K562 (cell line): ENCODE measurements at regions not wholly inside any gene's neighbourhood (a gene's known extent, or its start where the extent isn't known, plus 50 kb on each side); places are given as distances from the start of the nearest gene placed in this dataset.

Experiments
- ATAC-seq: fragments of 200-7000 bp; cut with Tn5 transposase; 3 replicates; pipeline ENCODE4 v1.9.1; 2020; ENCODE audit warnings: moderate library complexity
- BruUV-seq: library from RNA; stranded (reverse); fragments of 400-500 nt; replicated peaks from 2 replicates; lab custom pipeline; 2021; lab: Mats Ljungman, UMichigan
- CTCF ChIA-PET: fragments of 300-600 bp; formaldehyde crosslinking; extraction: SDS; loops from one replicate; lab custom pipeline; 2021; ENCODE audit warnings: low intra/inter-chr PET ratio; lab: Yijun Ruan, JAX
- POLR2A ChIA-PET: fragments of 300-600, 350-650 bp; sonication (Branson Sonifier 250); formaldehyde crosslinking; extraction: SDS; loops from one replicate; lab custom pipeline; 2021; ENCODE audit warnings: antibody characterized with exemption, inconsistent platforms; lab: Yijun Ruan, JAX
- DNase-seq, 4 experiments: peaks; one replicate each; pipeline versions ENCODE4 v3.0.0 to v3.0.0-alpha.2; 2011 to 2018; ENCODE audit warnings: low spot score in 3 of 4, mixed read lengths in 3 of 4; ENCODE audit errors: extremely low read depth in 1 of 4
- FAIRE-seq: peaks from 2 replicates; lab custom pipeline; 2011; peaks lifted over from hg19 to GRCh38; lab: Jason Lieb, UNC
- H2AFZ ChIP-seq: 2 replicates; pipeline ENCODE4 v1.6.0; 2011; ENCODE audit warnings: low read depth, low read length, control low read depth, inconsistent platforms
- H3K27ac ChIP-seq: fragments of 200-600 bp; 3 replicates; pipeline ENCODE4 v1.8.0; 2011; ENCODE audit warnings: low read depth, mild to moderate bottlenecking, control low read depth, inconsistent platforms, low read length, moderate library complexity, mixed read lengths; ENCODE audit errors: extremely low read depth
- H3K27me3 ChIP-seq, 2 experiments: fragments of 300-600 bp in 1 of 2; 2 replicates in 1 of 2; 3 replicates in 1 of 2; pipeline versions ENCODE4 v1.6.0 to v1.8.0; 2011; ENCODE audit warnings: inconsistent platforms in 2 of 2, low read length in 2 of 2, mild to moderate bottlenecking in 1 of 2, mixed read lengths in 1 of 2, moderate library complexity in 1 of 2; ENCODE audit not compliant: control insufficient read depth in 2 of 2, insufficient read depth in 2 of 2
- H3K36me3 ChIP-seq: fragments of 300-600 bp; 3 replicates; pipeline ENCODE4 v1.8.0; 2011; ENCODE audit warnings: mild to moderate bottlenecking, low read length, inconsistent platforms; ENCODE audit not compliant: control insufficient read depth, insufficient read depth
- H3K4me1 ChIP-seq, 2 experiments: fragments of 200-600 bp in 1 of 2; replicated peaks in 1 of 2; 2 replicates in 1 of 2; 3 replicates in 1 of 2; pipeline versions ENCODE4 v1.5.1 to v1.8.0; 2011; ENCODE audit warnings: inconsistent platforms in 2 of 2, low read length in 2 of 2, mild to moderate bottlenecking in 1 of 2, mixed read lengths in 1 of 2, moderate library complexity in 1 of 2; ENCODE audit not compliant: control insufficient read depth in 2 of 2, insufficient read depth in 2 of 2
- H3K4me2 ChIP-seq: 2 replicates; pipeline ENCODE4 v1.6.1; 2011; ENCODE audit warnings: low read length, control low read depth, inconsistent platforms, mixed read lengths; ENCODE audit not compliant: insufficient read depth
- H3K4me3 ChIP-seq: fragments of 200-600 bp; sonication (generic), shearing (Covaris generic); 2 replicates; pipeline ENCODE4 v1.5.1; 2016; ENCODE audit warnings: control low read depth, inconsistent platforms
- H3K79me2 ChIP-seq: fragments of 200-600 bp; 3 replicates; pipeline ENCODE4 v1.8.0; 2011; ENCODE audit warnings: low read length, inconsistent platforms; ENCODE audit not compliant: control insufficient read depth, insufficient read depth
- H3K9ac ChIP-seq, 2 experiments: 2 replicates each; pipeline versions ENCODE4 v1.6.0 to v1.6.1; 2011; ENCODE audit warnings: low read depth in 2 of 2, low read length in 2 of 2, control low read depth in 1 of 2, inconsistent platforms in 1 of 2, mild to moderate bottlenecking in 1 of 2, mixed read lengths in 1 of 2; ENCODE audit not compliant: insufficient read depth in 1 of 2
- H3K9me1 ChIP-seq: one replicate; pipeline ENCODE4 v1.6.0; 2011; ENCODE audit warnings: inconsistent platforms, mild to moderate bottlenecking, low read length, moderate library complexity; ENCODE audit not compliant: control insufficient read depth, insufficient read depth
- H3K9me3 ChIP-seq: replicated peaks from 2 replicates; pipeline ENCODE4 v1.5.1; 2011; ENCODE audit warnings: low read depth, low read length, inconsistent platforms; ENCODE audit not compliant: control insufficient read depth, insufficient read depth
- H4K20me1 ChIP-seq: replicated peaks from 2 replicates; pipeline ENCODE4 v1.6.1; 2011; ENCODE audit warnings: low read length, inconsistent platforms, mixed read lengths; ENCODE audit not compliant: control insufficient read depth, insufficient read depth
- ARHGAP35 ChIP-seq: fragments of 450-650 bp; IDR thresholded peaks from 2 replicates; pipeline ENCODE4 v1.6.1; 2018; ENCODE audit not compliant: partially characterized antibody
- ATF1 ChIP-seq, 2 experiments: fragments of 450-650 bp in 1 of 2; IDR thresholded peaks; 2 replicates each; pipeline ENCODE4 v1.6.1; 2016; ENCODE audit warnings: missing compliant biosample characterization in 1 of 2, missing genetic modification characterization in 1 of 2
- CREM ChIP-seq: IDR thresholded peaks from 2 replicates; pipeline ENCODE4 v1.6.1; 2014; ENCODE audit warnings: antibody characterized with exemption, low read depth
- GABPB2 ChIP-seq: fragments of 250-450 bp; sonication (Bioruptor Pico); conservative IDR thresholded peaks from 2 replicates; pipeline ENCODE4 v1.5.1; 2021; ENCODE audit warnings: mild to moderate bottlenecking
- HDAC6 ChIP-seq: IDR thresholded peaks from 2 replicates; pipeline ENCODE4 v1.6.1; 2012; ENCODE audit warnings: low read depth, mild to moderate bottlenecking, control low read depth, inconsistent platforms, low read length, moderate library complexity
- HDAC8 ChIP-seq: fragments of 450-650 bp; IDR thresholded peaks from 2 replicates; pipeline ENCODE4 v1.6.1; 2016; ENCODE audit warnings: mild to moderate bottlenecking, missing genetic modification characterization, moderate library complexity, missing compliant biosample characterization
- HOMEZ ChIP-seq: fragments of 250-450 bp; sonication (Bioruptor Pico); IDR thresholded peaks from 2 replicates; pipeline ENCODE4 v1.4.0; 2020; ENCODE audit warnings: mild to moderate bottlenecking, moderate library complexity
- KLF1 ChIP-seq: fragments of 450-650 bp; IDR thresholded peaks from 2 replicates; pipeline ENCODE4 v1.6.1; 2016; ENCODE audit warnings: missing genetic modification characterization, missing compliant biosample characterization
- MLX ChIP-seq, 2 experiments: fragments of 450-650 bp in 1 of 2; sonication (generic) in 1 of 2; formaldehyde crosslinking; conservative IDR thresholded peaks; 2 replicates each; pipeline versions ENCODE4 v1.4.0 to v1.8.1; 2020 to 2022; ENCODE audit warnings: mild to moderate bottlenecking in 1 of 2, missing genetic modification reagents in 1 of 2
- NCOA2 ChIP-seq, 2 experiments: fragments of 450-650 bp; IDR thresholded peaks; 2 replicates each; pipeline ENCODE4 v1.6.1; 2018; ENCODE audit warnings: mild to moderate bottlenecking in 2 of 2, moderate library complexity in 1 of 2; ENCODE audit not compliant: partially characterized antibody in 2 of 2
- SMAD1 ChIP-seq: fragments of 150-350 bp; IDR thresholded peaks from 2 replicates; pipeline ENCODE4 v1.6.1; 2014; ENCODE audit warnings: low read length, low read depth; ENCODE audit not compliant: partially characterized antibody
- SOX6 ChIP-seq: fragments of 450-650 bp; IDR thresholded peaks from 2 replicates; pipeline ENCODE4 v1.6.1; 2014; ENCODE audit warnings: mild to moderate bottlenecking
- VEZF1 ChIP-seq: fragments of 200-800 bp; sonication (Bioruptor generic); IDR thresholded peaks from 2 replicates; pipeline ENCODE4 v1.6.1; 2017; ENCODE audit warnings: missing genetic modification characterization, missing compliant biosample characterization
- ZNF408 ChIP-seq: fragments of 250-450 bp; sonication (Bioruptor Pico); IDR thresholded peaks from 2 replicates; pipeline ENCODE4 v1.4.0; 2020; ENCODE audit warnings: low read depth, mild to moderate bottlenecking, moderate library complexity
- ZNF592 ChIP-seq: fragments of 450-650 bp; IDR thresholded peaks from 2 replicates; pipeline ENCODE4 v1.6.1; 2017; ENCODE audit warnings: antibody characterized with exemption, mild to moderate bottlenecking
- ZNF778 ChIP-seq: fragments of 450-650 bp; formaldehyde crosslinking; IDR thresholded peaks from 2 replicates; pipeline ENCODE4 v1.4.0; 2020; ENCODE audit warnings: mild to moderate bottlenecking, moderate library complexity
- WGBS: fragments of 100-300 bp; shearing (Covaris generic); methylation state at CpG from one replicate; pipeline ENCODE4 v1.1.6; 2016; ENCODE audit warnings: low coverage, mixed read lengths; ENCODE audit not compliant: insufficient coverage; ENCODE audit errors: missing lambda C conversion rate; 5-methylcytosine and 5-hydroxymethylcytosine counted together
- in situ Hi-C: fragments of 300-500 bp; cut with MboI; formaldehyde crosslinking; loops from 4 replicates; pipeline ENCODE4 v1.15.0; 2018; ENCODE audit warnings: inconsistent platforms, mixed read lengths
- intact Hi-C: fragments of 100-400 bp; cut with micrococcal nuclease; formaldehyde crosslinking; loops from 2 replicates; pipeline ENCODE4 v1.14.2; 2022

- CTCF ChIA-PET = no interaction called here
- no peak overlapping the region for H3K4me3 ChIP-seq
- no TSS peak for BruUV-seq
- intact Hi-C loops = no loop called here
- H3K27ac ChIP-seq = no peak overlapping the region
- no peak overlapping the region for H2AFZ ChIP-seq
- POLR2A ChIA-PET = no interaction called here
- H3K9ac ChIP-seq = no peak overlapping the region
- peaks cover 0 to 33% of the 10 kb centered on the region in 2 experiments for H3K27me3 ChIP-seq
- no peak overlapping the region for H3K4me2 ChIP-seq
- in situ Hi-C loops = no loop called here
- no peak for DNase-seq
- H3K9me1 ChIP-seq = no peaks in the 10 kb centered on the region
- H3K36me3 ChIP-seq = no peaks in the 10 kb centered on the region
- no peak for ATAC-seq
- H3K4me1 ChIP-seq = peaks cover 0 to 3% of the 10 kb centered on the region in 2 experiments; a peak in 1 of 5 replicates
- FAIRE-seq = no peak
- no peaks in the 10 kb centered on the region for H4K20me1 ChIP-seq
- 0% methylated on average over 2 of the region's 2 CpGs for WGBS
- H3K79me2 ChIP-seq = no peaks in the 10 kb centered on the region
- H3K9me3 ChIP-seq = no peaks in the 10 kb centered on the region
- TF ChIP-seq GABPB2 (CRISPR knock-in tag) = no peak
- TF ChIP-seq MLX (CRISPR knock-in tag; conservative IDR thresholded peaks at IDR 0.05) = no peak
- no peak for TF ChIP-seq HOMEZ (CRISPR knock-in tag)
- no peak for TF ChIP-seq HDAC8
- TF ChIP-seq ZNF778 (CRISPR knock-in tag) = no peak
- no peak for TF ChIP-seq NCOA2 (IDR thresholded peaks at IDR 0.05; ENCODE audit: partially characterized antibody in 2 of 2)
- no peak for TF ChIP-seq CREM
- no peak for TF ChIP-seq SMAD1
- TF ChIP-seq SOX6 = no peak
- TF ChIP-seq ARHGAP35 = no peak
- no peak for TF ChIP-seq KLF1
- no peak for TF ChIP-seq HDAC6
- TF ChIP-seq ZNF592 = no peak
- no peak for TF ChIP-seq VEZF1 (CRISPR knock-in tag)
- TF ChIP-seq ZNF408 (CRISPR knock-in tag) = no peak
- no peak for TF ChIP-seq ATF1 (CRISPR knock-in tag; IDR thresholded peaks at IDR 0.05)
- no peak for TF ChIP-seq ATF1 (tag; IDR thresholded peaks at IDR 0.05)
Measured at GRCh38 chr18:76618721-76619120, 123.7 kb upstream of the ZNF516 start.
